IMR-90 (cell line): ENCODE measurements at regions not wholly inside any gene's neighbourhood (a gene's known extent, or its start where the extent isn't known, plus 50 kb on each side); places are given as distances from the start of the nearest gene placed in this dataset.

Source experiments
- ATAC-seq: fragments of 200-7000 bp; cut with Tn5 transposase; 2 replicates; pipeline ENCODE4 v1.9.1; 2020; ENCODE audit warnings: low read depth, mild to moderate bottlenecking, moderate library complexity
- BruUV-seq: library from RNA; stranded (reverse); fragments of 400-500 nt; replicated peaks from 2 replicates; lab custom pipeline; 2021; lab: Mats Ljungman, UMichigan
- CTCF ChIA-PET: fragments of 300-600 bp; formaldehyde crosslinking; extraction: SDS; loops from one replicate; lab custom pipeline; 2021; ENCODE audit warnings: antibody characterized with exemption; lab: Yijun Ruan, JAX
- POLR2A ChIA-PET: fragments of 300-600 bp; sonication (Branson Sonifier 250); formaldehyde crosslinking; loops from one replicate; lab custom pipeline; 2022; ENCODE audit warnings: antibody characterized with exemption; ENCODE audit not compliant: unreplicated experiment; lab: Charles Lee
- DNase-seq: peaks from one replicate; pipeline ENCODE4 v3.0.0; 2013
- H2AFZ ChIP-seq: replicated peaks from 2 replicates; pipeline ENCODE3; 2013; ENCODE audit warnings: low read length, mild to moderate bottlenecking; ENCODE audit not compliant: poor library complexity
- H2AK5ac ChIP-seq: 2 replicates; pipeline ENCODE4 v1.6.1; 2013; ENCODE audit warnings: low read depth, low read length, inconsistent platforms
- H2AK9ac ChIP-seq: replicated peaks from 2 replicates; pipeline ENCODE3; 2013; ENCODE audit warnings: mild to moderate bottlenecking, low read depth, low read length, moderate library complexity; ENCODE audit not compliant: poor library complexity
- H2BK120ac ChIP-seq: 2 replicates; pipeline ENCODE4 v1.6.1; 2013; ENCODE audit warnings: low read depth, low read length, inconsistent platforms
- H2BK15ac ChIP-seq: 3 replicates; pipeline ENCODE4 v1.6.1; 2013; ENCODE audit warnings: low read depth, low read length, inconsistent platforms
- H2BK20ac ChIP-seq: 2 replicates; pipeline ENCODE4 v1.6.1; 2013; ENCODE audit warnings: low read depth, mild to moderate bottlenecking, inconsistent platforms, low read length, moderate library complexity
- H2BK5ac ChIP-seq: 2 replicates; pipeline ENCODE4 v1.6.1; 2013; ENCODE audit warnings: mild to moderate bottlenecking, low read depth, low read length, inconsistent platforms; ENCODE audit not compliant: poor library complexity, severe bottlenecking
- H3K14ac ChIP-seq: replicated peaks from 2 replicates; pipeline ENCODE4 v1.6.1; 2013; ENCODE audit warnings: low read depth, low read length, inconsistent platforms
- H3K18ac ChIP-seq: 2 replicates; pipeline ENCODE4 v1.6.1; 2013; ENCODE audit warnings: low read depth, low read length, control low read depth
- H3K23ac ChIP-seq: 2 replicates; pipeline ENCODE4 v1.6.1; 2013; ENCODE audit warnings: low read depth, low read length, inconsistent platforms
- H3K27ac ChIP-seq: 2 replicates; pipeline ENCODE4 v1.5.1; 2013; ENCODE audit warnings: mild to moderate bottlenecking, control low read depth, low read length; ENCODE audit not compliant: insufficient read depth
- H3K27me3 ChIP-seq: 2 replicates; pipeline ENCODE4 v1.6.1; 2013; ENCODE audit warnings: low read length; ENCODE audit not compliant: control insufficient read depth, insufficient read depth
- H3K36me3 ChIP-seq: 2 replicates; pipeline ENCODE4 v1.6.1; 2013; ENCODE audit warnings: low read length, mixed read lengths; ENCODE audit not compliant: control insufficient read depth, insufficient read depth
- H3K4ac ChIP-seq: 2 replicates; pipeline ENCODE4 v1.6.1; 2013; ENCODE audit warnings: low read depth, low read length, inconsistent platforms
- H3K4me1 ChIP-seq: 2 replicates; pipeline ENCODE4 v1.6.1; 2013; ENCODE audit warnings: low read length, mixed read lengths; ENCODE audit not compliant: control insufficient read depth, insufficient read depth
- H3K4me2 ChIP-seq: 2 replicates; pipeline ENCODE4 v1.6.1; 2013; ENCODE audit warnings: low read depth, mild to moderate bottlenecking, control low read depth, low read length, moderate library complexity
- H3K4me3 ChIP-seq: 2 replicates; pipeline ENCODE4 v1.5.1; 2013; ENCODE audit warnings: low read depth, mild to moderate bottlenecking, control low read depth, low read length, moderate library complexity; ENCODE audit not compliant: insufficient read depth
- H3K56ac ChIP-seq: 2 replicates; pipeline ENCODE4 v1.6.1; 2013; ENCODE audit warnings: low read length, inconsistent platforms; ENCODE audit not compliant: insufficient read depth; ENCODE audit errors: extremely low read depth
- H3K79me1 ChIP-seq, 2 experiments: 2 replicates each; pipeline ENCODE4 v1.6.1; 2013; ENCODE audit warnings: low read length in 2 of 2, inconsistent platforms in 1 of 2, low read depth in 1 of 2
- H3K9ac ChIP-seq: 2 replicates; pipeline ENCODE4 v1.6.1; 2013; ENCODE audit warnings: low read depth, low read length, control low read depth
- H3K9me1 ChIP-seq: 2 replicates; pipeline ENCODE4 v1.6.1; 2013; ENCODE audit warnings: low read length, inconsistent platforms; ENCODE audit not compliant: insufficient read depth
- H3K9me3 ChIP-seq: 2 replicates; pipeline ENCODE4 v1.6.1; 2013; ENCODE audit warnings: low read length; ENCODE audit not compliant: control insufficient read depth, insufficient read depth
- H4K20me1 ChIP-seq: 2 replicates; pipeline ENCODE4 v1.6.1; 2013; ENCODE audit warnings: low read length, inconsistent platforms; ENCODE audit not compliant: insufficient read depth
- H4K5ac ChIP-seq: 2 replicates; pipeline ENCODE4 v1.6.1; 2013; ENCODE audit warnings: mild to moderate bottlenecking, low read depth, low read length, control low read depth
- H4K8ac ChIP-seq, 2 experiments: 2 replicates each; pipeline ENCODE4 v1.6.1; 2013; ENCODE audit warnings: low read depth in 2 of 2, low read length in 2 of 2, control low read depth in 1 of 2, inconsistent platforms in 1 of 2
- H4K91ac ChIP-seq: 2 replicates; pipeline ENCODE4 v1.6.1; 2013; ENCODE audit warnings: low read depth, low read length, inconsistent platforms; ENCODE audit not compliant: insufficient read depth
- BHLHE40 ChIP-seq: fragments of 150-350 bp; IDR thresholded peaks from 2 replicates; pipeline ENCODE4 v1.6.1; 2016; ENCODE audit warnings: mild to moderate bottlenecking, low read depth, low read length
- CEBPB ChIP-seq: IDR thresholded peaks from 2 replicates; pipeline ENCODE4 v1.6.1; 2012; ENCODE audit warnings: low read depth, low read length, improper control_type of control experiment
- CHD1 ChIP-seq: IDR thresholded peaks from 2 replicates; pipeline ENCODE4 v1.6.1; 2012; ENCODE audit warnings: low read depth, low read length, improper control_type of control experiment
- ELK1 ChIP-seq: fragments of 150-350 bp; IDR thresholded peaks from 2 replicates; pipeline ENCODE4 v1.6.1; 2016; ENCODE audit warnings: low read depth, mild to moderate bottlenecking, low read length, moderate library complexity, borderline replicate concordance
- MAZ ChIP-seq: IDR thresholded peaks from 2 replicates; pipeline ENCODE4 v1.6.1; 2012; ENCODE audit warnings: low read depth, mild to moderate bottlenecking, low read length, improper control_type of control experiment, moderate library complexity, borderline replicate concordance
- NFE2L2 ChIP-seq: fragments of 150-350 bp; IDR thresholded peaks from 2 replicates; pipeline ENCODE4 v1.6.1; 2016; ENCODE audit warnings: low read depth, mild to moderate bottlenecking, low read length
- POLR2A ChIP-seq: IDR thresholded peaks from 2 replicates; pipeline ENCODE4 v1.6.1; 2012; ENCODE audit warnings: mild to moderate bottlenecking, low read depth, low read length
- RAD21 ChIP-seq: IDR thresholded peaks from 2 replicates; pipeline ENCODE4 v1.6.1; 2012; ENCODE audit warnings: low read length, improper control_type of control experiment
- RCOR1 ChIP-seq: IDR thresholded peaks from 2 replicates; pipeline ENCODE4 v1.6.1; 2012; ENCODE audit warnings: mild to moderate bottlenecking, low read length, improper control_type of control experiment; ENCODE audit not compliant: insufficient replicate concordance
- RFX5 ChIP-seq: IDR thresholded peaks from 2 replicates; pipeline ENCODE4 v1.8.0; 2012; ENCODE audit warnings: low read depth, mild to moderate bottlenecking, low read length, moderate library complexity
- SMC3 ChIP-seq: fragments of 150-350 bp; IDR thresholded peaks from 2 replicates; pipeline ENCODE4 v1.6.1; 2016; ENCODE audit warnings: low read depth, mild to moderate bottlenecking, antibody characterized with exemption, low read length, moderate library complexity
- WGBS, 2 experiments: methylation state at CpG; one replicate each; pipeline versions ENCODE4 v1.1.5 to v1.1.7; 2013; ENCODE audit warnings: missing lambda C conversion rate in 2 of 2; ENCODE audit not compliant: insufficient read length in 1 of 2; ENCODE audit errors: extremely low coverage in 2 of 2; 5-methylcytosine and 5-hydroxymethylcytosine counted together
- dilution Hi-C: fragments of 300-500 bp; cut with HindIII; formaldehyde crosslinking; loops from one replicate; pipeline ENCODE4 v1.14.3; 2018; ENCODE audit warnings: low sequenced_read_pairs; ENCODE audit not compliant: unreplicated experiment
- in situ Hi-C: fragments of 300-500 bp; cut with MboI; formaldehyde crosslinking; loops from 3 replicates; pipeline ENCODE4 v1.14.3; 2019; ENCODE audit warnings: low sequenced_read_pairs, inconsistent platforms, mixed read lengths
- intact Hi-C: fragments of 100-400 bp; cut with micrococcal nuclease; formaldehyde crosslinking; loops from 2 replicates; pipeline ENCODE4 v1.10.0; 2022
- TF ChIP-seq, protein P1 (sequence below): conservative IDR thresholded peaks from 2 replicates; pipeline ENCODE4 v1.5.1; 2012; ENCODE audit warnings: mild to moderate bottlenecking, low read depth, low read length, improper control_type of control experiment

DNA sequence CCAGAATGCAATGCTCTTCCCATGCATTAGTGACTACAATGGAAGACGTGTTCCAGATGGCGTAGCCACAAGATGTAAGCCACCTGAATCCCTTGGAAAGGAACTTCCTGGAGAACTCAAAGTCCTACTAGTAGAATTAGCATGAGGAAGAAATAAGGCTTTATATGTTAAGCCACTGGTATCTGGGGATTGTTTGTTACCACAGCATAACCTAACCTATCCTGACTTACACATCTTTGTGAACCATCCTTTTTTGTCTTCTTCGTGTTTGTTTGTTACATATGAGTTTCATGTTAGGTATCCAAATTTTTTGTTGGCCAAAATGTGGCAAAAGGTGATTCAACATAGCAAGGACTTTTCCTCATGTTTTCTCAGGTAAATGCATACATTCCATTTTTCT is 188.9 kb downstream of the C1D start:
- BruUV-seq, result no TSS peak
- H3K27ac ChIP-seq, result no peak overlapping the region
- no peak overlapping the region for H2AK9ac ChIP-seq
- no peak overlapping the region for H2BK120ac ChIP-seq
- H2BK15ac ChIP-seq, result no peak overlapping the region
- H3K27me3 ChIP-seq, result no peaks in the 10 kb centered on the region; the same call in none of the 2 replicates
- H3K9me3 ChIP-seq, result no peaks in the 10 kb centered on the region
- H3K79me1 ChIP-seq, result no peaks in the 10 kb centered on the region
- ATAC-seq, result no peak
- no peak overlapping the region for H4K8ac ChIP-seq
- no peak overlapping the region for H3K23ac ChIP-seq
- no peak for DNase-seq
- H3K4me2 ChIP-seq, result no peak overlapping the region
- no peak overlapping the region for H3K18ac ChIP-seq
- no peak overlapping the region for H2BK20ac ChIP-seq
- H4K91ac ChIP-seq, result no peak overlapping the region
- no peak overlapping the region for H2AFZ ChIP-seq
- H3K56ac ChIP-seq, result no peak overlapping the region
- POLR2A ChIA-PET, result no interaction called here
- no peak overlapping the region for H2BK5ac ChIP-seq
- CTCF ChIA-PET, result no interaction called here
- peaks cover 6% of the 10 kb centered on the region for H3K4me1 ChIP-seq
- dilution Hi-C loops, result no loop called here
- no peaks in the 10 kb centered on the region for H3K36me3 ChIP-seq
- H3K9me1 ChIP-seq, result peaks cover 6% of the 10 kb centered on the region; the same call in 1 of the 2 replicates
- H3K9ac ChIP-seq, result no peak overlapping the region
- intact Hi-C loops, result no loop called here
- no peak overlapping the region for H3K4ac ChIP-seq
- H3K4me3 ChIP-seq, result no peak overlapping the region
- no peak for TF ChIP-seq RCOR1
- no peak for TF ChIP-seq RFX5
- TF ChIP-seq POLR2A, result no peak
- TF ChIP-seq, protein P1, sequence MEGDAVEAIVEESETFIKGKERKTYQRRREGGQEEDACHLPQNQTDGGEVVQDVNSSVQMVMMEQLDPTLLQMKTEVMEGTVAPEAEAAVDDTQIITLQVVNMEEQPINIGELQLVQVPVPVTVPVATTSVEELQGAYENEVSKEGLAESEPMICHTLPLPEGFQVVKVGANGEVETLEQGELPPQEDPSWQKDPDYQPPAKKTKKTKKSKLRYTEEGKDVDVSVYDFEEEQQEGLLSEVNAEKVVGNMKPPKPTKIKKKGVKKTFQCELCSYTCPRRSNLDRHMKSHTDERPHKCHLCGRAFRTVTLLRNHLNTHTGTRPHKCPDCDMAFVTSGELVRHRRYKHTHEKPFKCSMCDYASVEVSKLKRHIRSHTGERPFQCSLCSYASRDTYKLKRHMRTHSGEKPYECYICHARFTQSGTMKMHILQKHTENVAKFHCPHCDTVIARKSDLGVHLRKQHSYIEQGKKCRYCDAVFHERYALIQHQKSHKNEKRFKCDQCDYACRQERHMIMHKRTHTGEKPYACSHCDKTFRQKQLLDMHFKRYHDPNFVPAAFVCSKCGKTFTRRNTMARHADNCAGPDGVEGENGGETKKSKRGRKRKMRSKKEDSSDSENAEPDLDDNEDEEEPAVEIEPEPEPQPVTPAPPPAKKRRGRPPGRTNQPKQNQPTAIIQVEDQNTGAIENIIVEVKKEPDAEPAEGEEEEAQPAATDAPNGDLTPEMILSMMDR, result no peak
- no peak for TF ChIP-seq ELK1
- no peak for TF ChIP-seq RAD21
- no peak for TF ChIP-seq MAZ
- no peak for TF ChIP-seq CHD1
- TF ChIP-seq SMC3, result no peak
- no peak for TF ChIP-seq BHLHE40
- TF ChIP-seq CEBPB, result no peak
- no peak for TF ChIP-seq NFE2L2
- H4K20me1 ChIP-seq, result no peaks in the 10 kb centered on the region
- H2AK5ac ChIP-seq, result no peak overlapping the region
- H4K5ac ChIP-seq, result no peak overlapping the region
- in situ Hi-C loops, result no loop called here
- no peak overlapping the region for H3K14ac ChIP-seq
- no CpG with 5 or more reads among the region's 3 CpGs for WGBS, 2 experiments
